NCI-H345 (cell line): ENCODE measurements at regions not wholly inside any gene's neighbourhood (a gene's known extent, or its start where the extent isn't known, plus 50 kb on each side); places are given as distances from the start of the nearest gene placed in this dataset.
A peak's percentile ranks its signal among the peaks of the same experiment; 100 is the strongest.

ENCODE experiments used
- DNase-seq: peaks from one replicate; lab custom pipeline; 2025; lab: John Stamatoyannopoulos, UW

GRCh38 chr11:80779905-80780605 is 1339.2 kb upstream of the TENM4 start:
- DNase-seq: no peak

- no peak for DNase-seq
Observed at GRCh38 chr11:80778941-80779340, 1338.1 kb upstream of the TENM4 start.

- no peak for DNase-seq
Observed at GRCh38 chr11:80778432-80778831, 1337.6 kb upstream of the TENM4 start.

GRCh38 chr11:80773919-80774318 is 1333.1 kb upstream of the TENM4 start:
- DNase-seq: no peak

GRCh38 chr11:80771017-80771416 is 1330.2 kb upstream of the TENM4 start:
- DNase-seq: no peak

GRCh38 chr11:80758787-80759186 is 1318.0 kb upstream of the TENM4 start:
- no peak for DNase-seq

- no peak for DNase-seq
Observed at GRCh38 chr11:80748207-80748925, 1307.5 kb upstream of the TENM4 start.

GRCh38 chr11:80746300-80746699 is 1305.5 kb upstream of the TENM4 start:
- DNase-seq: no peak

- DNase-seq: no peak
Observed at GRCh38 chr11:80745416-80745815, 1304.6 kb upstream of the TENM4 start.

- no peak for DNase-seq
Observed at GRCh38 chr11:80733790-80734189, 1293.0 kb upstream of the TENM4 start.

- no peak for DNase-seq
Observed at GRCh38 chr11:80733361-80733760, 1292.5 kb upstream of the TENM4 start.

GRCh38 chr11:80727315-80727714 is 1286.5 kb upstream of the TENM4 start:
- DNase-seq: no peak

GRCh38 chr11:80726236-80726635 is 1285.4 kb upstream of the TENM4 start:
- DNase-seq: no peak

- DNase-seq: no peak
Observed at GRCh38 chr11:80724366-80724765, 1283.5 kb upstream of the TENM4 start.

GRCh38 chr11:80722629-80723028 is 1281.8 kb upstream of the TENM4 start:
- DNase-seq: no peak

GRCh38 chr11:80720295-80720694 is 1279.5 kb upstream of the TENM4 start:
- no peak for DNase-seq

- DNase-seq: no peak
Observed at GRCh38 chr11:80719292-80719646, 1278.4 kb upstream of the TENM4 start.

- no peak for DNase-seq
Observed at GRCh38 chr11:80718611-80719291, 1277.9 kb upstream of the TENM4 start.

GRCh38 chr11:80702264-80702663 is 1261.4 kb upstream of the TENM4 start:
- DNase-seq: no peak

- DNase-seq: no peak
Observed at GRCh38 chr11:80700386-80700785, 1259.6 kb upstream of the TENM4 start.

- DNase-seq: peak; percentile 70
Observed at GRCh38 chr11:80699406-80700177, 1258.8 kb upstream of the TENM4 start.

GRCh38 chr11:80698637-80699036 is 1257.8 kb upstream of the TENM4 start:
- DNase-seq: no peak
